ENCODE measurements at regions not wholly inside any gene's neighbourhood (a gene's known extent, or its start where the extent isn't known, plus 50 kb on each side); places are given as distances from the start of the nearest gene placed in this dataset.

DNA sequence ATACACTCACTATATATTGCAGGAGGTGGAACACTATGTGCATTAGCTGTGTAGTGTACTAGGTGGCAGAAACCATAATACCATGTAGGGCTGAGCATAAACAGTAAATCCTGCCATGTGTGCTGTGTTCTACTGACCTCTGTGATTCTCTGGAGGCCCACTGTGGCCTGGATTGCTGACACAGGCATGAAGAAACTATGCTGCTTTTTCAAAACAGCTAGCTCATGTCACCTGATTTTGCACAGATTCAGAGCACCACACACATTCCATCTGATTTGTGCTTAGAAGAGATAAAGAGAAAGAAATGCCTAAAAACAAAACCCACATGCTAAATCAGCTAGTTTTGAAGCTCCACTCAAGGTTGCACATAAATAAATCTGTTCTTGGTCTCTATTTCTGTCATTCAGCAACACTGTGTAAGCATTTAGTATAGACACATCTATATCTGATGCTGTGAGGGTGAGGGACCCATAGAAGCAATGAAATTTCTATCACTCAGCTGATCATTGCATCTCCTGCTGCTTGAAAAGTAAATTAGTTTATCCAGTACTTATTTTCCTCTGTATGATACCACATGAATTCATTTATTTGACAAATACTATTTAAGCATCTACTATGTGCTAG is 1007.7 kb upstream of the SEMA6D start:
- H3K27ac ChIP-seq (ENCODE audit: control insufficient read depth, insufficient read depth), result no peak overlapping the region
- no peaks in the 10 kb centered on the region for H3K9me3 ChIP-seq (replicated peaks; ENCODE audit: control insufficient read depth, insufficient read depth, low read length)
- H3K4me3 ChIP-seq, result no peak overlapping the region
- H2AFZ ChIP-seq (ENCODE audit: control insufficient read depth, low read depth, low read length), result no peak overlapping the region
- TF ChIP-seq SUPT20H (IDR thresholded peaks at IDR 0.05; ENCODE audit: borderline replicate concordance, control insufficient read depth, low read depth, low read length) (no peak), SIN3A (IDR thresholded peaks at IDR 0.05; ENCODE audit: low read depth, low read length) (no peak), CHD2 (IDR thresholded peaks at IDR 0.05; ENCODE audit: borderline replicate concordance, low read depth, low read length) (no peak), ASH2L (IDR thresholded peaks at IDR 0.05; ENCODE audit: borderline replicate concordance, low read depth) (no peak)
- POLR2A ChIA-PET, result no interaction called here
- FAIRE-seq (no peak), DNase-seq (ENCODE audit: low read depth, low spot score) (no peak), ATAC-seq (no peak)
- SMC1A ChIA-PET (ENCODE audit: uncharacterized antibody, unreplicated experiment), result interaction anchor here (0.8 kb wide), 1 partner anchor 10 kb away, joined by 5 read pairs; no protein-coding TSS in a partner anchor
- no peaks in the 10 kb centered on the region for H3K36me3 ChIP-seq (ENCODE audit: control insufficient read depth in 2 of 2, insufficient read depth in 2 of 2, low read length in 1 of 2)
- H3K27me3 ChIP-seq (replicated peaks in 1 of 2; ENCODE audit: control insufficient read depth in 2 of 2, insufficient read depth in 2 of 2, low read length in 1 of 2), result no peaks in the 10 kb centered on the region
- no peaks in the 10 kb centered on the region for H4K20me1 ChIP-seq (ENCODE audit: control insufficient read depth, insufficient read depth)
- H3K4me1 ChIP-seq (ENCODE audit: control insufficient read depth, insufficient read depth, low read length), result no peaks in the 10 kb centered on the region
- H3K79me2 ChIP-seq (ENCODE audit: control insufficient read depth, insufficient read depth, low read length), result no peaks in the 10 kb centered on the region
- RAD21 ChIA-PET (ENCODE audit: unreplicated experiment), result no interaction called here
- CTCF ChIA-PET, result no interaction called here
- no TSS peak for BruUV-seq (replicated peaks)
- no peak overlapping the region for H3K4me2 ChIP-seq (ENCODE audit: control insufficient read depth, insufficient read depth)
- no peak overlapping the region for H3K9ac ChIP-seq (ENCODE audit: control insufficient read depth, insufficient read depth, low read length)
- intact Hi-C loops (cut with micrococcal nuclease; ENCODE audit: unreplicated experiment), result no loop called here
- in situ Hi-C loops (cut with MboI), result no loop called here

DNA sequence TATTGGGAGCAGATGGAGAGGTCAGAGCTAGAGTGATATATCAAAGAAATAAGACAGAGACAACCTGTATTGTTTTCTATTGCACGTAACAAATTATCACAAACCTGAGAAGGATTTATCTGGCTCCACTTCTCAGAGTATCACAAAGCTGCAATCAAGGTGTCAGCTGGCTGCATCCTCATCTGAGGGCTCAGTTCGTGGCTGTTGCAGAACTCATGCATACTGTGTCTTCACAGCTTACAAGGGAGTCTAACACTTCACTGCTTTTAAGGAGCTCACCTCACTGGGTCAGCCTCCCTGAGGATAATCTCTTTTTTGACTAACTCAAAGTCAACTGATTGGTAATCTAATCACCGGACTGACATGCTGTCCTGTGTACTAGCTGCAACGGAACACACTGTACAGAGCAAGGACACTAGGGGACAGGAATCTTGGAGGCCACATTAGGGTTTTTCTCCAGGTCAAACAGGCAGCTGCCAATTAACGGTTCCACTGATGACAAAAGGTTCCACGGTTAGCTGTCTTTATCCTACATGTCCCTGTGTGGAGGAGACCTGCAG is 1006.8 kb upstream of the SEMA6D start:
- Histone ChIP-seq H3K4me3 (no peak overlapping the region), H3K4me2 (ENCODE audit: control insufficient read depth, insufficient read depth) (no peak overlapping the region), H2AFZ (ENCODE audit: control insufficient read depth, low read depth, low read length) (no peak overlapping the region), H4K20me1 (ENCODE audit: control insufficient read depth, insufficient read depth) (no peaks in the 10 kb centered on the region), H3K27me3 (replicated peaks in 1 of 2; ENCODE audit: control insufficient read depth in 2 of 2, insufficient read depth in 2 of 2, low read length in 1 of 2) (no peaks in the 10 kb centered on the region), H3K36me3 (ENCODE audit: control insufficient read depth in 2 of 2, insufficient read depth in 2 of 2, low read length in 1 of 2) (no peaks in the 10 kb centered on the region), H3K9me3 (replicated peaks; ENCODE audit: control insufficient read depth, insufficient read depth, low read length) (no peaks in the 10 kb centered on the region), H3K27ac (ENCODE audit: control insufficient read depth, insufficient read depth) (no peak overlapping the region), H3K79me2 (ENCODE audit: control insufficient read depth, insufficient read depth, low read length) (no peaks in the 10 kb centered on the region), H3K4me1 (ENCODE audit: control insufficient read depth, insufficient read depth, low read length) (no peaks in the 10 kb centered on the region), H3K9ac (ENCODE audit: control insufficient read depth, insufficient read depth, low read length) (no peak overlapping the region)
- 56% methylated on average over 6 of the region's 6 CpGs for WGBS (ENCODE audit: insufficient coverage, insufficient replicate concordance, low lambda C conversion rate, missing lambda C conversion rate)
- FAIRE-seq (no peak), ATAC-seq (no peak), DNase-seq (ENCODE audit: low read depth, low spot score) (no peak)
- ChIA-PET RAD21 (ENCODE audit: unreplicated experiment) (no interaction called here), SMC1A (ENCODE audit: uncharacterized antibody, unreplicated experiment) (no interaction called here), POLR2A (no interaction called here), CTCF (interaction anchor here (0.9 kb wide), 1 partner anchor 429 kb away, joined by 3 read pairs; no protein-coding TSS in a partner anchor)
- TF ChIP-seq RBBP5 (conservative IDR thresholded peaks at IDR 0.05) (no peak), ASH2L (IDR thresholded peaks at IDR 0.05; ENCODE audit: borderline replicate concordance, low read depth) (no peak), BHLHE40 (IDR thresholded peaks at IDR 0.05; ENCODE audit: borderline replicate concordance in 1 of 2, low read depth in 2 of 2, low read length in 1 of 2) (no peak)
- BruUV-seq (replicated peaks), result no TSS peak
- in situ Hi-C loops (cut with MboI) (no loop called here), intact Hi-C loops (cut with micrococcal nuclease; ENCODE audit: unreplicated experiment) (no loop called here)

All from GM12878 (cell line).